ENCODE measurements at regions not wholly inside any gene's neighbourhood (a gene's known extent, or its start where the extent isn't known, plus 50 kb on each side); places are given as distances from the start of the nearest gene placed in this dataset.

GRCh38 chr6:88374553-88374952, 208.4 kb upstream of the CNR1 start:
- Histone ChIP-seq H3K4me1 (ENCODE audit: insufficient read depth, low read length) (no peaks in the 10 kb centered on the region), H3K9me3 (ENCODE audit: insufficient read depth, low read length, severe bottlenecking) (no peaks in the 10 kb centered on the region), H2AFZ (ENCODE audit: low read depth, low read length) (no peak overlapping the region), H3K4me3 (ENCODE audit: low read depth in 1 of 2, low read length in 2 of 2) (no peak overlapping the region), H3K9ac (ENCODE audit: low read depth, low read length) (no peak overlapping the region), H3K27ac (ENCODE audit: low read length) (no peak overlapping the region), H3K4me2 (ENCODE audit: insufficient read depth, low read length) (no peak overlapping the region), H3K36me3 (ENCODE audit: insufficient read depth, low read length) (no peaks in the 10 kb centered on the region), H4K20me1 (ENCODE audit: insufficient read depth, low read length) (no peaks in the 10 kb centered on the region), H3K27me3 (ENCODE audit: insufficient read depth, low read length, poor library complexity) (no peaks in the 10 kb centered on the region), H3K79me2 (ENCODE audit: insufficient read depth, low read length) (no peaks in the 10 kb centered on the region)
- TF ChIP-seq EZH2 (IDR thresholded peaks at IDR 0.05; ENCODE audit: borderline replicate concordance, low read depth, low read length, severe bottlenecking), result no peak
- no peak for TF ChIP-seq CTCF (IDR thresholded peaks at IDR 0.05; ENCODE audit: borderline replicate concordance, extremely low read depth, low read length, poor library complexity, severe bottlenecking)
- ATAC-seq (ENCODE audit: insufficient read depth, low read depth) (no peak), DNase-seq (no peak)

GRCh38 chr6:88371480-88371879, 205.3 kb upstream of the CNR1 start:
- Histone ChIP-seq H3K9me3 (ENCODE audit: insufficient read depth, low read length, severe bottlenecking) (no peaks in the 10 kb centered on the region), H3K4me1 (ENCODE audit: insufficient read depth, low read length) (no peaks in the 10 kb centered on the region), H3K4me3 (ENCODE audit: low read depth in 1 of 2, low read length in 2 of 2) (no peak overlapping the region), H3K4me2 (ENCODE audit: insufficient read depth, low read length) (no peak overlapping the region), H3K9ac (ENCODE audit: low read depth, low read length) (no peak overlapping the region), H3K27me3 (ENCODE audit: insufficient read depth, low read length, poor library complexity) (no peaks in the 10 kb centered on the region), H4K20me1 (ENCODE audit: insufficient read depth, low read length) (no peaks in the 10 kb centered on the region), H3K36me3 (ENCODE audit: insufficient read depth, low read length) (no peaks in the 10 kb centered on the region), H3K27ac (ENCODE audit: low read length) (no peak overlapping the region), H3K79me2 (ENCODE audit: insufficient read depth, low read length) (no peaks in the 10 kb centered on the region), H2AFZ (ENCODE audit: low read depth, low read length) (no peak overlapping the region)
- no peak for TF ChIP-seq CTCF (IDR thresholded peaks at IDR 0.05; ENCODE audit: borderline replicate concordance, extremely low read depth, low read length, poor library complexity, severe bottlenecking)
- no peak for TF ChIP-seq EZH2 (IDR thresholded peaks at IDR 0.05; ENCODE audit: borderline replicate concordance, low read depth, low read length, severe bottlenecking)
- DNase-seq, result no peak
- ATAC-seq (ENCODE audit: insufficient read depth, low read depth), result no peak

DNA sequence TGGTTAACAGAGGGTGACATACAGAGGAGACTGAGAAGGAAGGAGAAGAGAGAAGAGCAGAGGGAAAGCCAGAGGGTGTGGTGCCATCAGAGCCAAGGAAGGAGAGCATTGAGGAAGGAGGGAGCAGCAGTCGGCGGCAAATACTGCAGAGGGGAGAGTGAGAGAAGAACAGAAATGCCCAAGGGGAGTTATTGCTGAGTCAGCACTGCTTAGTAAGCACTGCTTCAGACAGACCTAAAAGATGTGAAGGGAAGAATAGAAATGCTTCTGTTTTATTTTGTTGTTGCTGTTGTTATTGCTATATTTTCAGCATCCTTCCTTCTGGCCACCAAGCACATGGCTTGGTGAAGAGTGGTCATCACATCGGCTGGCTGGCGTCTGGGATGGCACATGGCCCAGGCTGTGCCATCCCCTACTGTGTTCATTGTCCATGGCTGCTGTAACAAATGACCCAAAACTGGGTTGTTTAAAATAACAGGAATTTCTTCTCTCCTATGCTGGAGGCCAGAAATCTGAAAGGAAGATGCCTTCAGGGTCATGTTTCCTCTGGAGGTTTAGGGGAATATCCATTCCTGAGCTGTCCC, 204.1 kb upstream of the CNR1 start:
- no peak for TF ChIP-seq CTCF (IDR thresholded peaks at IDR 0.05; ENCODE audit: borderline replicate concordance, extremely low read depth, low read length, poor library complexity, severe bottlenecking)
- TF ChIP-seq EZH2 (IDR thresholded peaks at IDR 0.05; ENCODE audit: borderline replicate concordance, low read depth, low read length, severe bottlenecking), result no peak
- H3K9ac ChIP-seq (ENCODE audit: low read depth, low read length), result no peak overlapping the region
- no peaks in the 10 kb centered on the region for H3K9me3 ChIP-seq (ENCODE audit: insufficient read depth, low read length, severe bottlenecking)
- H3K27me3 ChIP-seq (ENCODE audit: insufficient read depth, low read length, poor library complexity), result no peaks in the 10 kb centered on the region
- H2AFZ ChIP-seq (ENCODE audit: low read depth, low read length), result no peak overlapping the region
- H3K4me1 ChIP-seq (ENCODE audit: insufficient read depth, low read length), result no peaks in the 10 kb centered on the region
- H3K79me2 ChIP-seq (ENCODE audit: insufficient read depth, low read length), result no peaks in the 10 kb centered on the region
- ATAC-seq (ENCODE audit: insufficient read depth, low read depth) (no peak), DNase-seq (no peak)
- no peak overlapping the region for H3K27ac ChIP-seq (ENCODE audit: low read length)
- H3K36me3 ChIP-seq (ENCODE audit: insufficient read depth, low read length), result no peaks in the 10 kb centered on the region
- H3K4me2 ChIP-seq (ENCODE audit: insufficient read depth, low read length), result no peak overlapping the region
- no peaks in the 10 kb centered on the region for H4K20me1 ChIP-seq (ENCODE audit: insufficient read depth, low read length)
- no peak overlapping the region for H3K4me3 ChIP-seq (ENCODE audit: low read depth in 1 of 2, low read length in 2 of 2)

GRCh38 chr6:88369262-88369661, 203.1 kb upstream of the CNR1 start:
- no peak overlapping the region for H2AFZ ChIP-seq (ENCODE audit: low read depth, low read length)
- ATAC-seq (ENCODE audit: insufficient read depth, low read depth) (no peak), DNase-seq (no peak)
- H3K4me3 ChIP-seq (ENCODE audit: low read depth in 1 of 2, low read length in 2 of 2), result no peak overlapping the region
- no peaks in the 10 kb centered on the region for H3K27me3 ChIP-seq (ENCODE audit: insufficient read depth, low read length, poor library complexity)
- H4K20me1 ChIP-seq (ENCODE audit: insufficient read depth, low read length), result no peaks in the 10 kb centered on the region
- no peak overlapping the region for H3K9ac ChIP-seq (ENCODE audit: low read depth, low read length)
- no peaks in the 10 kb centered on the region for H3K4me1 ChIP-seq (ENCODE audit: insufficient read depth, low read length)
- H3K36me3 ChIP-seq (ENCODE audit: insufficient read depth, low read length), result no peaks in the 10 kb centered on the region
- H3K27ac ChIP-seq (ENCODE audit: low read length), result no peak overlapping the region
- no peaks in the 10 kb centered on the region for H3K79me2 ChIP-seq (ENCODE audit: insufficient read depth, low read length)
- no peaks in the 10 kb centered on the region for H3K9me3 ChIP-seq (ENCODE audit: insufficient read depth, low read length, severe bottlenecking)
- TF ChIP-seq EZH2 (IDR thresholded peaks at IDR 0.05; ENCODE audit: borderline replicate concordance, low read depth, low read length, severe bottlenecking) (no peak), CTCF (IDR thresholded peaks at IDR 0.05; ENCODE audit: borderline replicate concordance, extremely low read depth, low read length, poor library complexity, severe bottlenecking) (no peak)
- no peak overlapping the region for H3K4me2 ChIP-seq (ENCODE audit: insufficient read depth, low read length)

All from DND-41 (cell line).